OCI-LY7 (cell line): ENCODE measurements at regions not wholly inside any gene's neighbourhood (a gene's known extent, or its start where the extent isn't known, plus 50 kb on each side); places are given as distances from the start of the nearest gene placed in this dataset.

ENCODE experiments used
- CTCF ChIP-seq: fragments of 200-600 bp; sonication (generic); conservative IDR thresholded peaks from 2 replicates; pipeline ENCODE4 v1.5.1; 2014; ENCODE audit warnings: mild to moderate bottlenecking, antibody characterized with exemption, low read length, moderate library complexity, mixed read lengths
- EZH2phosphoT487 ChIP-seq: fragments of 200-600 bp; sonication (generic); IDR thresholded peaks from 2 replicates; pipeline ENCODE4 v1.6.1; 2018; ENCODE audit warnings: low read depth, borderline replicate concordance, mild to moderate bottlenecking, mixed run types, antibody characterized with exemption, low read length, moderate library complexity, mixed read lengths

- TF ChIP-seq CTCF (no peak), EZH2phosphoT487 (no peak)
Measured at GRCh38 chr5:60210810-60211209, 317.3 kb upstream of the PDE4D start.
